ENCODE measurements at regions not wholly inside any gene's neighbourhood (a gene's known extent, or its start where the extent isn't known, plus 50 kb on each side); places are given as distances from the start of the nearest gene placed in this dataset.

- Histone ChIP-seq H3K4me3 (ENCODE audit: low read depth in 1 of 2, low read length in 2 of 2) (no peak overlapping the region), H3K27ac (ENCODE audit: low read length) (no peak overlapping the region), H3K36me3 (ENCODE audit: control insufficient read depth in 1 of 2, insufficient read depth in 2 of 2, low read length in 2 of 2) (no peaks in the 10 kb centered on the region), H3K27me3 (ENCODE audit: low read depth, low read length) (no peaks in the 10 kb centered on the region), H3K9me3 (ENCODE audit: control insufficient read depth in 1 of 2, low read length in 2 of 2) (no peaks in the 10 kb centered on the region), H3K4me1 (ENCODE audit: control insufficient read depth in 1 of 2, insufficient read depth in 2 of 2, low read length in 2 of 2) (no peaks in the 10 kb centered on the region)
These were observed 519.7 kb downstream of the KCNT2 start for GRCh38 chr1:196088541-196088940.

DNA sequence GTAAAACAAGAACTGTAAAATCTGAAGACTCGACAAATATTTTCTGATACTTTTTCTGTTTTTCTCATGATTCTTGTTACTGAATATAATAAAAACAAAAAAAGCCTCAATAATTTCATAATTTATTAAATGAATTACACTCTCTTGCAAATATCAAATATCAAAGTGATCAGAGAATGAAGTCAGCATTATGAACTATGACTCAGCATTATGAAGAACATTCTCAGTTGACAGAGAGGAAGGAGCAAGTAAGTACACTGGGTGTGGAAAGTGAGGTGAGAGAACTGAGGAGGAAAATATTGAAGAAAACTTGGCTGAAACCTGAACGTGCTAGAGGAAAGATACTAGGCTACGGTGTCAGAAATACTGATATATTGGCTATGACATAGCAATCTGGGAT lies 529.5 kb downstream of the KCNT2 start:
- H3K27ac ChIP-seq (ENCODE audit: low read length): no peak overlapping the region
- no peaks in the 10 kb centered on the region for H3K4me1 ChIP-seq (ENCODE audit: control insufficient read depth in 1 of 2, insufficient read depth in 2 of 2, low read length in 2 of 2)
- no peaks in the 10 kb centered on the region for H3K36me3 ChIP-seq (ENCODE audit: control insufficient read depth in 1 of 2, insufficient read depth in 2 of 2, low read length in 2 of 2)
- H3K9me3 ChIP-seq (ENCODE audit: control insufficient read depth in 1 of 2, low read length in 2 of 2): no peaks in the 10 kb centered on the region
- H3K27me3 ChIP-seq (ENCODE audit: low read depth, low read length): no peaks in the 10 kb centered on the region
- no peak overlapping the region for H3K4me3 ChIP-seq (ENCODE audit: low read depth in 1 of 2, low read length in 2 of 2)

- no peaks in the 10 kb centered on the region for H3K27me3 ChIP-seq (ENCODE audit: low read depth, low read length)
- no peak overlapping the region for H3K27ac ChIP-seq (ENCODE audit: low read length)
- H3K36me3 ChIP-seq (ENCODE audit: control insufficient read depth in 1 of 2, insufficient read depth in 2 of 2, low read length in 2 of 2): no peaks in the 10 kb centered on the region
- H3K4me3 ChIP-seq (ENCODE audit: low read depth in 1 of 2, low read length in 2 of 2): no peak overlapping the region
- no peaks in the 10 kb centered on the region for H3K4me1 ChIP-seq (ENCODE audit: control insufficient read depth in 1 of 2, insufficient read depth in 2 of 2, low read length in 2 of 2)
- H3K9me3 ChIP-seq (ENCODE audit: control insufficient read depth in 1 of 2, low read length in 2 of 2): no peaks in the 10 kb centered on the region
These were observed 532.6 kb downstream of the KCNT2 start for GRCh38 chr1:196075621-196076020.

GRCh38 chr1:196074182-196074581 lies 534.1 kb downstream of the KCNT2 start:
- H3K4me1 ChIP-seq (ENCODE audit: control insufficient read depth in 1 of 2, insufficient read depth in 2 of 2, low read length in 2 of 2): no peaks in the 10 kb centered on the region
- H3K36me3 ChIP-seq (ENCODE audit: control insufficient read depth in 1 of 2, insufficient read depth in 2 of 2, low read length in 2 of 2): no peaks in the 10 kb centered on the region
- H3K9me3 ChIP-seq (ENCODE audit: control insufficient read depth in 1 of 2, low read length in 2 of 2): no peaks in the 10 kb centered on the region
- no peaks in the 10 kb centered on the region for H3K27me3 ChIP-seq (ENCODE audit: low read depth, low read length)
- no peak overlapping the region for H3K27ac ChIP-seq (ENCODE audit: low read length)
- no peak overlapping the region for H3K4me3 ChIP-seq (ENCODE audit: low read depth in 1 of 2, low read length in 2 of 2)

DNA sequence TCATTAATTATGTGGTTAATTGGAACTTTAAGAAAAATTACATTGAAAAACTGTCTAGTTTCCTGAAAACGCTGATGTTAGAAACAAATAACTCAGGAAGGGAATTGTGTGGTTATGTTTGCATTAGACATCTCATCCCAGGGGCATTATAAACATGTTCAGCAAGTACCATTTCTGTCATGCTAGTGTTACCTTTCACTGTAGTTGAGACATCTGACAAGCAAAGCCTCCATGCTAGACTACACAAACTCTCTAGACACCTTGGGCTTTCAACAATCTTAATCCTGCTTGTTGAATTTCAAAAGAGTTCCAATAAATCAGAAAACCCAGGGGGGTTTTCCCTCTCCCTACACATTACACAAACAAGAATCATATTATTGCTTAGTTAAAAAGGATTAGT lies 536.8 kb downstream of the KCNT2 start:
- no peak overlapping the region for H3K27ac ChIP-seq (ENCODE audit: low read length)
- no peaks in the 10 kb centered on the region for H3K27me3 ChIP-seq (ENCODE audit: low read depth, low read length)
- no peak overlapping the region for H3K4me3 ChIP-seq (ENCODE audit: low read depth in 1 of 2, low read length in 2 of 2)
- no peaks in the 10 kb centered on the region for H3K4me1 ChIP-seq (ENCODE audit: control insufficient read depth in 1 of 2, insufficient read depth in 2 of 2, low read length in 2 of 2)
- no peaks in the 10 kb centered on the region for H3K9me3 ChIP-seq (ENCODE audit: control insufficient read depth in 1 of 2, low read length in 2 of 2)
- no peaks in the 10 kb centered on the region for H3K36me3 ChIP-seq (ENCODE audit: control insufficient read depth in 1 of 2, insufficient read depth in 2 of 2, low read length in 2 of 2)

- Histone ChIP-seq H3K4me3 (ENCODE audit: low read depth in 1 of 2, low read length in 2 of 2) (no peak overlapping the region), H3K36me3 (ENCODE audit: control insufficient read depth in 1 of 2, insufficient read depth in 2 of 2, low read length in 2 of 2) (no peaks in the 10 kb centered on the region), H3K9me3 (ENCODE audit: control insufficient read depth in 1 of 2, low read length in 2 of 2) (no peaks in the 10 kb centered on the region), H3K4me1 (ENCODE audit: control insufficient read depth in 1 of 2, insufficient read depth in 2 of 2, low read length in 2 of 2) (no peaks in the 10 kb centered on the region), H3K27me3 (ENCODE audit: low read depth, low read length) (no peaks in the 10 kb centered on the region), H3K27ac (ENCODE audit: low read length) (no peak overlapping the region)
These were observed 537.3 kb downstream of the KCNT2 start for GRCh38 chr1:196070940-196071339.

GRCh38 chr1:196063952-196064351 lies 544.3 kb downstream of the KCNT2 start:
- H3K27me3 ChIP-seq (ENCODE audit: low read depth, low read length): no peaks in the 10 kb centered on the region

GRCh38 chr1:196063294-196063693 lies 544.9 kb downstream of the KCNT2 start:
- H3K4me1 ChIP-seq (ENCODE audit: control insufficient read depth in 1 of 2, insufficient read depth in 2 of 2, low read length in 2 of 2): no peaks in the 10 kb centered on the region
- no peaks in the 10 kb centered on the region for H3K36me3 ChIP-seq (ENCODE audit: control insufficient read depth in 1 of 2, insufficient read depth in 2 of 2, low read length in 2 of 2)
- H3K4me3 ChIP-seq (ENCODE audit: low read depth in 1 of 2, low read length in 2 of 2): no peak overlapping the region
- H3K27me3 ChIP-seq (ENCODE audit: low read depth, low read length): no peaks in the 10 kb centered on the region
- H3K9me3 ChIP-seq (ENCODE audit: control insufficient read depth in 1 of 2, low read length in 2 of 2): no peaks in the 10 kb centered on the region
- H3K27ac ChIP-seq (ENCODE audit: low read length): no peak overlapping the region

More at GRCh38 chr1:196063952-196064351, 544.3 kb downstream of the KCNT2 start:
- H3K9me3 ChIP-seq (ENCODE audit: control insufficient read depth in 1 of 2, low read length in 2 of 2): no peaks in the 10 kb centered on the region
- H3K4me1 ChIP-seq (ENCODE audit: control insufficient read depth in 1 of 2, insufficient read depth in 2 of 2, low read length in 2 of 2): no peaks in the 10 kb centered on the region
- no peak overlapping the region for H3K4me3 ChIP-seq (ENCODE audit: low read depth in 1 of 2, low read length in 2 of 2)
- H3K36me3 ChIP-seq (ENCODE audit: control insufficient read depth in 1 of 2, insufficient read depth in 2 of 2, low read length in 2 of 2): no peaks in the 10 kb centered on the region
- no peak overlapping the region for H3K27ac ChIP-seq (ENCODE audit: low read length)

- H3K4me1 ChIP-seq (ENCODE audit: control insufficient read depth in 1 of 2, insufficient read depth in 2 of 2, low read length in 2 of 2): no peaks in the 10 kb centered on the region
- no peaks in the 10 kb centered on the region for H3K9me3 ChIP-seq (ENCODE audit: control insufficient read depth in 1 of 2, low read length in 2 of 2)
- no peak overlapping the region for H3K4me3 ChIP-seq (ENCODE audit: low read depth in 1 of 2, low read length in 2 of 2)
- no peaks in the 10 kb centered on the region for H3K27me3 ChIP-seq (ENCODE audit: low read depth, low read length)
- H3K36me3 ChIP-seq (ENCODE audit: control insufficient read depth in 1 of 2, insufficient read depth in 2 of 2, low read length in 2 of 2): no peaks in the 10 kb centered on the region
- no peak overlapping the region for H3K27ac ChIP-seq (ENCODE audit: low read length)
These were observed 547.7 kb downstream of the KCNT2 start for GRCh38 chr1:196060539-196060938.

DNA sequence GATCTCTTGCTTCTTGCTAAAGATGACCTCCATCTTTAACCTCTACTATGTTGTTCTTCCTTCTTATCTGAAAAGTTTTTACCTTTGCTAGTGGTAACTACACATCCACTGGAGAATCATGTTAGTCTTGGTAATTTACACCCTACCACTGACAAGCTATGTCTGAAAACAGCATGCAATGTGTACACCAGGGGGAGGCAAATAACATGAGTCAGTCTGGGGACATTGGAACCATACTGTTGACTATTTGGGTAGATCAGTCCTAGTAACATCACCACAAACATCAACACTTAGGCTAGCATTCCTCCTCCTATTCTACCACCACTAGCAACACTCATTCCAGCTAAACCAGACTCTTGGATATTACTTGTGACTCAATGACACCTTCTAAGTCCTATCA lies 549.0 kb downstream of the KCNT2 start:
- no peaks in the 10 kb centered on the region for H3K36me3 ChIP-seq (ENCODE audit: control insufficient read depth in 1 of 2, insufficient read depth in 2 of 2, low read length in 2 of 2)

GRCh38 chr1:196056966-196057365 lies 551.3 kb downstream of the KCNT2 start:
- Histone ChIP-seq H3K27me3 (ENCODE audit: low read depth, low read length) (no peaks in the 10 kb centered on the region), H3K9me3 (ENCODE audit: control insufficient read depth in 1 of 2, low read length in 2 of 2) (no peaks in the 10 kb centered on the region), H3K4me3 (ENCODE audit: low read depth in 1 of 2, low read length in 2 of 2) (no peak overlapping the region), H3K36me3 (ENCODE audit: control insufficient read depth in 1 of 2, insufficient read depth in 2 of 2, low read length in 2 of 2) (no peaks in the 10 kb centered on the region), H3K27ac (ENCODE audit: low read length) (no peak overlapping the region), H3K4me1 (ENCODE audit: control insufficient read depth in 1 of 2, insufficient read depth in 2 of 2, low read length in 2 of 2) (no peaks in the 10 kb centered on the region)

More for the DNA sequence above, 549.0 kb downstream of the KCNT2 start:
- Histone ChIP-seq H3K4me3 (ENCODE audit: low read depth in 1 of 2, low read length in 2 of 2) (no peak overlapping the region), H3K27me3 (ENCODE audit: low read depth, low read length) (no peaks in the 10 kb centered on the region), H3K4me1 (ENCODE audit: control insufficient read depth in 1 of 2, insufficient read depth in 2 of 2, low read length in 2 of 2) (no peaks in the 10 kb centered on the region), H3K9me3 (ENCODE audit: control insufficient read depth in 1 of 2, low read length in 2 of 2) (no peaks in the 10 kb centered on the region), H3K27ac (ENCODE audit: low read length) (no peak overlapping the region)

- Histone ChIP-seq H3K4me1 (ENCODE audit: control insufficient read depth in 1 of 2, insufficient read depth in 2 of 2, low read length in 2 of 2) (no peaks in the 10 kb centered on the region), H3K27ac (ENCODE audit: low read length) (no peak overlapping the region), H3K36me3 (ENCODE audit: control insufficient read depth in 1 of 2, insufficient read depth in 2 of 2, low read length in 2 of 2) (no peaks in the 10 kb centered on the region)
These were observed 558.8 kb downstream of the KCNT2 start for GRCh38 chr1:196049407-196049806.

More at GRCh38 chr1:196049407-196049806, 558.8 kb downstream of the KCNT2 start:
- no peak overlapping the region for H3K4me3 ChIP-seq (ENCODE audit: low read depth in 1 of 2, low read length in 2 of 2)
- H3K27me3 ChIP-seq (ENCODE audit: low read depth, low read length): no peaks in the 10 kb centered on the region
- no peaks in the 10 kb centered on the region for H3K9me3 ChIP-seq (ENCODE audit: control insufficient read depth in 1 of 2, low read length in 2 of 2)
